Forelimb muscle (tissue), 1 donor: ENCODE measurements at regions not wholly inside any gene's neighbourhood (a gene's known extent, or its start where the extent isn't known, plus 50 kb on each side); places are given as distances from the start of the nearest gene placed in this dataset.
"Not testable (repeated sequence)": the region's sequence is repeated elsewhere in the genome, so short reads cannot be mapped to it uniquely, and the experiment has no call there.

Experiments
- DNase-seq: peaks from one replicate; pipeline ENCODE4 v3.0.0-alpha.2; 2013; ENCODE audit warnings: low read depth

DNA sequence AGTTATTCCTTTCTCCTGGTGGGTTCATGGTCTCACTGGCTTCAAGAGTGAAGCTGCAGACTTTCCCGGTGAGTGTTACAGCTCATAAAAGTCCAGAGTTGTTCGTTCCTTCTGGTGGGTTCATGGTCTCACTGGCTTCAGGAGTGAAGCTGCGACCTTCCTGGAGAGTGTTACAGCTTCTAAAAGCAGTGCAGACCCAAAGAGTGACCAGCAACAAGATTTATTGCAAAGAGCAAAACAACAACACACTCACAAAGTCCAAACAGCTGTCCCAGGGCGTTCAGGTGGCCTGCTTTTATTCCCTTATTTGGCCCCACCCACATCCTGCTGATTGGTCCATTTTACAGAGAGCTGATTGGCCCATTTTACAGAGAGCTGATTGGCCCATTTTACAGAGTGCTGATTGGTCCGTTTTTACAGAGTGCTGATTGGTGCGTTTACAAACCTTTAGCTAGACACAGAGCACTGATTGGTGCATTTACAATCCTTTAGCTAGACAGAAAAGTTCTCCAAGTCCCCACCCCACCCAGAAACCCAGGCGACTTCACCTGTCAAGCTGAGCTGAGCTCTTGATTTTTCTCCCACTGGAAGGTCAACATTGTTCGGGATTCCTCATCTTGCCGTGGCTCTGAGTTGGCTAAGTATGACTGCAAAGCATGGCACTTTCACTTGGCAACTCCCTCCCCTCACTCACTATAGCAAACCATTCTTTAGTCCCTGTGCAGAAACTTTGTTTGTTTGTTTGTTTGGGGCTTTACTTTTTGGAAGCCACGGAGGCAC lies 87.3 kb upstream of the EEPD1 start:
- DNase-seq = not testable (repeated sequence)

DNA sequence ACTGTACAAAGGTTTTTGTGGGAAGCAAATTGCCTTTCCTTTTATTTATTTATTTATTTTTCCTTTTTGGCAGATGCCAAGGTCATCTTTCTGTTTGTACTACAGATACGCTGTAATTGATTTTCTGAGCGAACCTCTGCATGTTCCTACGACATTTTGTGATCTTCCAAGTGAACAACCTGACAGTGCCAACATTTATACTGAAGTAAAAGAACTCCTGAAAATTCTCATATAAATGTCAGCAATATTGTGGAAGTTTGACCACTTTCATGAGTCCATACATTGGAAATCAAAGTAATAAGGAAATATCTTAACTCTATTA lies 86.8 kb upstream of the EEPD1 start:
- DNase-seq = no peak

DNA sequence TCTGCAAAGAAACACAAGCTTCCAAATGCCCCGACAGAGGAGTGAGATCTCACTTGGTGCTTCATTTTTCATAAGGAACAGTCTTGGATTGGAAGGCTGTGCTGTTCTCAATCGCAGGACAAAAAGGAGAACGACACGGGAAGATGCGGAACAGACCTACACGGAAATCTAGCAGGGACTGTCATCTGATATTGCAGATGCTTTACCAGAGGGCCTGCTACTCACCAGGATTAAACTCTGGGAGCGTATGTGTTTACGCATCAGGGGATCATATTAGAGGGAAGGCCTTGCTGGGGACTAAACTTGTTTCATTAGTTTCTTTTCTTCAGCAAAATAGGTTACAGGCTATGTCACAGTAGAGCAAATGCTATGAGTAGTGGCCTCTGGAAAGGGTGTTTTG lies 82.8 kb upstream of the EEPD1 start:
- no peak for DNase-seq

DNA sequence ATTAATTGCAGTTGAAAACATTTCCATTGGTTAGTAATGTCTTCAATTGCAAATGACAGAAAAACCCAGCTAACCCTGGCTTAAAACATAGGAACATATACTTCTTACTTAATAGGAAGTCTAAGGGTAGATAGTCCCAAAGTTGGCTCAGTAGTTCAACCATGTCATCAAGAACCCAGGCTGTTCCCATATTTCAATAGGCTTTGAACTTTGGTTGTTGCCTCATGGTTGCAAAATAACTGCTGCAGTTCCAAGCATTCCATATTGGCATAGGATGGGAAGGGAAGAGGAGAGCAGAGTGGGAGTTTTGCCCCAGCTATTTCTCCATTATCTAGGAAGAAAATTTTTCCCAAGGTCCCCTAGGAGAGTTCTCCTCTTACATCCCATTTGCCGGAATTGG lies 81.4 kb upstream of the EEPD1 start:
- DNase-seq = no peak

DNA sequence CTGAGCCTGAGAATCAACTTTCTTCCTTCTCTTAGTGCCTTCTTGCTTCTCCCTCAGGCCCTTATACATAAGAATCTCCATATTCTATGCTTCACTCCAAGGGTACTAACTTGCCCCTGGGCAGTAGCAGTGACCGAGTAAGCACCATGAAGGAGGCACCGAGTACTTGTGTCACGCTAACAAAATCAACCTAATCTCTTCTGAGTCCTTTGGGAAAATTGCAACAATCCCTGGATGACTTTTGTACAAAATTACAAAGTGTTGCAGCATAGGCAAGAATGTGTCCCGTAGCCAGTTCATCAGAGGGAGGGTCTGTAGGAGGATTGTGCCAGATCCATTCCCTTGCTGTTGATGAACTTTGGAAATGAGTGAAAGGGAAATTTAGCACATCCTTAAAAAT lies 80.4 kb upstream of the EEPD1 start:
- DNase-seq = no peak

DNA sequence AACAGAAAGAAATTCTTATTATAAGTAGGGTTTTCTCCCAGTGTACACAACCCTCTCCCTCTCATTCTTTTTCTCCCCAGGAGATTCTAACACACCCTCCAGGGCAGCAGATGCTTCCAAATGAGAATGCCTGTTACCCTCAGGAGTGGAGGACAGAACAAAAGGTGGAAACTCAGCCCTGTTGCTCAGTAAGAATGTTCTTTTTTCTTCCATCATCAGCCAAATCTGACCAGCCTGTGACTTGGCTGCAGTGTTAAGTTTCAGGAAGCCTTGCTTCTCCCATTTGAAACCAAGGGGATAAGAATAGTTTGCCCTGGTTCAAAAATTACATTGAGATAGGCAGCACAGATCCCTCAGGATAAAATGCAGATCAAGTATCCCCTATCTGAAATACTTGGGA lies 77.5 kb upstream of the EEPD1 start:
- DNase-seq = no peak

DNA sequence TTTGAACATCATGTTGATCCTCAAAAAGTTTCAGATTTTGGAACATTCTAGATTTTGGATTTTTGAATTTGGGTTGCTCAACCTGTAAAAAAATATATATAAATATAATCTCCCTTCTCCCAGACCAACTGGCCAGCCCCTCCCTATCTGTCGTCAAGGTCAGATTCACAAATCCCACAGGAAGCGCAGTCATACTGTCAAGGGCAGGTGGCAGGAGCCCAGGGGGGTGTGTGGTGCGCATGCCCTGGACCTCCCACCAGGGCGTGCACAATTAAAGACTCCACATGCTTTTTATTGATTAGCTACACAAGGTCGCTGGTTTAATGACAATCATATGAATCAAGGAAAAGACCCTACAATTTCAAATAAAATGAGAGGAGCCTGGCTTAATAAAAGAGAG lies 77.0 kb upstream of the EEPD1 start:
- no peak for DNase-seq

DNA sequence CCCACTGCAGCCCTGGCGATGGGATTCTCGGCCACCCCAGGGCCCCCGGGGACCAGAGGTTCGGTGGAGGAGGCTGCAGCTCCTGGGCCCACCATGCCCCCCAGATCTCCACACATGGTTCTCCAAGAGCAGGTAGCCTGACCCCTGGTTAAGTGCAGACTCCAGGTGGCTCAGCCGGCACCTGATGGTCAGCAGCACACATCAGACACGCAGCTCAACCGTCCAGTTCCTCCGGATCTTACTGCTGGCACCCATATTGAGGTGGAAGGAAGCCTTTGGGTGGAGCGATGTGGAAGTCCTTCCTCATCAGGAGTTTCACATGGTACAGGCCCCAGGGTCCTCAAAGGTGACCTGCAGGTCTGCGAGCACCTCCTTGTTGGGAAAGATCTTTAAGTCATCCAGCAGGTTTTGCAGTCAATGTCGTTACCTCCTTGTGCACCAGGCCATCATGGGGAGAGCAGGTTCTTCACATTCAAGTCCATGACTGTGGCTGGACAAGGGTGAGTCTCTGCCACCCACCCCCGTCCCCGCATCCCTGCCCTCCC lies 74.2 kb upstream of the EEPD1 start:
- DNase-seq = no peak

DNA sequence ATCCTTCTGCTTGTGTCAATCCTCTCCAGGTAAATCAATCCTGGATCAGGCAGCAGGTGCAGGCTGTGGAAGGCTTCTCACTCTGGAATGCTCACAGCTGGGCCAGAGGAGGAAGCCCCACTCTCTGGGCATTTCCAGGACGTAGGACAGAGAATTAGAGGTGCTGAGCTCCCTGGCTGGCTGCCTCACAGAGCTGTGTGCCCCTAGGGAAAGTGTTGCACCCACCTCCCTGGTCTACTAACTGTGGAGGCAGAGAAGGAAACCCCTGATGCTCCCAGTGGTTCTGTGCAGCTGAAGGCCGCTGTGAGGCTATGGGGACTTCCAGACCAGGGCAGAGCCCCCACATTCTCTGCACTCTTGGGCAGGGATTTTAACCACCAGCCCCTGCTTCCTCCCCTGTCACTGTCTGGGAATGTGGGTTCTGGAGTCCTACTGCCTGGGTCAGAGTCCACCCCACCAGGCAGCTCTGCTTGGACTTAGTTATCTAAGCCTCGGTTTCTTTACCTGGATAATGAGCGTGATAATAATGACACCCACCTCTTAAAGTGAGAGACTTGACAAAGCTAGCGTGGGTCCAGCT lies 73.5 kb upstream of the EEPD1 start:
- DNase-seq = no peak

DNA sequence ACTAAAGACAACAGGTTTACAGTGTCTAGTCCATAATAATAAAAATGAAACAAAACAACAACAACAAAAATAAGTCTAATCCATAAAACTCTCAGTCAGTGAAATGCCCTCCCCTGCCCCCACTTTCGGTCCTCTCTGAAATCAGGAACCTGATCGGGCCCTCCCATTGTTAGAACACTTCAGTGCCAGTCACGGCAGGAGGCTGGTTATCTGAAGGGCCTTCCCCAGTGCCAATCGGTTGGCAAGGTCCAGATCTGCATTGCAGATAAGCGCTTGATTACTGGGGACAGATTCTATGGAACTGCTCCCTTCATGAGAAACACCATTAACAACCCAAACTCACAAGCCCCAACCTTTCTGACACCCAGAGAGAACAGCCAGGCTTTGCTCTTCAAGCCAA lies 72.2 kb upstream of the EEPD1 start:
- no peak for DNase-seq

DNA sequence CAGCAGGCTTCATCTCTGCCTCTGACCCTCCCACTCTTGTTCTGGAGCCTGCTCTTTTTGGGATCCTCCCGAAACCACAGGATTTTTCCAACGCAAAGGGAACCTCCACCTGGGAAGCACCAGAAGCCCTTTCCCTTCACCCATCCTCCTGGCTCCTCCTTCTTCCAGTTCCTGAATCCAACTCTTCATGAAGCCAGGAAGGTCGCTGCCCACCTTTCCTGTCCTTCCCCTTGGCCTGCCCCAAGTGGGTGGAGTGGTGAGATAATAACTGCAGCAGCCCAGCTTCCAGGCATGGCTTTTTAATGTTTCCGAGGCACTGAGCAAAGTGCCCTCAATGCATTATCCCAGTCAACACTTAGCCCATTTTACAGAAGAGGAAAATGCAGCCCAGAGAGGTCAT lies 70.8 kb upstream of the EEPD1 start:
- DNase-seq = no peak

DNA sequence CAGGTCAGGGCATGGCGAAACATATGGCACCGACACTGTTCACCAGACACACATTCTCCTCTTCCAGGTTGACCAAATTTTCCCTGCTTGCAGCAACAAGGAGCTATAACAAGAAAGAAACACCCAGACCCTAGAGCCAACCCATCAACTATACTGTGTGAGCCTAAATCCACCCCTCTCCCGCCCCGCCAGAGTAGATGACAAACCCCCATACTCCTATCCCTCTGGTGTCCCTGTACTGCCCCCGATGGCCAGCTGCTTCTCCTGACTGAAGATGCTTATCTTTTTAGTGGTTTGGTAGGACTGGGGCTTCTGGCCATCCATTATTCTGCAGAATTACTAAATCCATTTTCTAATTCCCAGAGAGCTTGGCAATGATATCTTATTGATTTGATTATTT lies 70.1 kb upstream of the EEPD1 start:
- no peak for DNase-seq

DNA sequence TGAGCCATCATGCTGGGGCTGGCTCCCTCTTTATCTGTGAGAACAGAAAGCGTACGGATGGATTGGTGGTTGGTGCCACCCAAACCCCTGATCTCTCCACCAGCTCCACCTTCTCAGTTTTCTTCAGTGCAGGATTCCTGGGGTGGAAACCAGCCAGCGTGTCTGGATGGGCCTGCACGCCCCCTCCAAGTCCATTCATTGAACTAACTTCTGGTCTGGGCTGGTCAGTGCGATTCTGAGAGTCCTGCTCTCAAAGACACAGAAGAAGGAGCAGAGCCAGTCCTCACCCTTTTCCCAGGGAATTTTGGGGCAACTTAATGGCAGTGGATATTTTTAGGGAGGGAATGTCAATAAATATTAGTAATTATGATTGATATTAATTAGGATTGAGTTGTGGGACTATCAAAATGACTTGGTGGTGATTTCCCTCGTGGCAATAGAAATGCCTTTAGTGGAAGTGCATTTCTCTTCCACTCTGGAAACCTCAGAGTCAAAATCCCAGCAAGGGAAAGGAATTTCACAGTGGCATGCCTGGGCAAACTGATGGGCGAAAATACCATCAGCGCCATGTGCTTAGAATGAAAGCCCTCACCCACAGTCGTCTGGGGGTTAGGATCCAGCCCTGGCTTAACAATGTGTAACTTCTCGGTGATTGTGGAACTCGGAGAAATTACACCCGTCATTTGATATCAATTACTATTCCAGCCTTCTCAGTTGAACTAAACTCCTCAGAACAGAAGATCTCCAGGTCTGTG lies 69.3 kb upstream of the EEPD1 start:
- no peak for DNase-seq

DNA sequence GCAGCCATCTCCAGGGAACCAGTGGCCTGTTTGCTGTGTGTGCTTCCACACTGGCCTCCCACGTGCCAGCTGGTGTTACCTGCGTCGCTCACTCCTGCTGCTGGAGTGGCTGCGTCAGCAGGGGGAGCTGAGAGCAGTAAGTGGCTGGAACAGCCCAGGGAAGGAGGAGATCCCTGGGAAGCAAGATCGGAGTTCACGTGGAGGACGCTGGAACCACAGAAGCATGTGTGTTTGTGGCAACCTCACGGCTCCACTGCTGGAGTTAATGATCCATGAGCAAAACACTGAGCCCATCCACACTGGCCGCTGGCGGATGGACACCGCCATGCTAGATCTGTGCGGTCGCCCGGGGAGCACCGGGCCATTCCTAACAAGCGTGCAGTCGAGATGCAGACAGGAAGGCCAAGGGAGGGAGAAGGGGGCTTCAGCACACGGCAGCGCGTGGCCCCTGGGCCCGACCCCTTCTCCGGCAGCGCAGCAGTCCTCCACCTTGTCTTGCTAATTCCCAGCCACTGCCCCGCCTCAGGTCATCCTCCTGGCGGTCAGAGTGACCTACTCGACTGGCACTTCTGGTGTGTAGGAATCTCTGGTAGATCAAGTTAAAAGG lies 68.5 kb upstream of the EEPD1 start:
- DNase-seq = no peak

DNA sequence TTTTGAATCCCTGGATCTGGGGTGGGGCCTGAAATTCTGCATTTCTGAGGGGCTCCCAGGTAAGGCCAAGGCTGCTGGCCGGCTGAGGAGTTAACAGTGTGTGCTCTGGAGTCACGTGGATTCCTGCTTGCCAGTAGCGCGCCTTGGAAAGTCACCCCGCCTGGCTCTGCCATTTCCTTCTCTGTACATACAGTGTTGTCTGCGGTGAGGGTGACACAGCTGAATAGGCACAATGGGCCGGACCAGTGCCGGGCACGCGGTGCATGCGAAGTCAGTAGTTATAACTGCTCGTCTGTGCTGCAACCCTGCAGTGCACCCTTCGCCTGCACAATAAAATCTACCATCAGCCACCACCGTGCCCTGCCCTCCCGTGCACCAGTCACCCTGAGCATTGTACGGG lies 68.0 kb upstream of the EEPD1 start:
- DNase-seq = no peak

DNA sequence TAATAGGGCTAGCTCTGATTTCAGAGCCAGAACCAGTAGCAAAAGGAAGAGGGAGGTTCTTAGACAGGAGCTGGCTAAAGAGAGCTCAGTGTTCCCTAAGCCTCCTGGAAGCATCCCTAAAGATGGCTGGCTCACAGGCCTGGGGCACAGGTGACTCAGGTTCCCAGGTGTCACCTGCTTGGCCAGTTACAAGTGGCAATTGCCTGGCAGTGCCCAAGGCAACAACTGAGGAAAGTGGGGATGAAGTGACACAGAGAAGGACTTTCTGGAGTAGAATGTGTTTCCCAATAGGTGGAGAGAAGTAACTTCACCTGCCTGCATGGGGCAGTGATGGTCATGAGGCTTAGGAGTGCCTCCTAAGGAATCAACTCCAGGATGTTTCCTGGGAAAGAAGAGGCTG lies 66.5 kb upstream of the EEPD1 start:
- no peak for DNase-seq

DNA sequence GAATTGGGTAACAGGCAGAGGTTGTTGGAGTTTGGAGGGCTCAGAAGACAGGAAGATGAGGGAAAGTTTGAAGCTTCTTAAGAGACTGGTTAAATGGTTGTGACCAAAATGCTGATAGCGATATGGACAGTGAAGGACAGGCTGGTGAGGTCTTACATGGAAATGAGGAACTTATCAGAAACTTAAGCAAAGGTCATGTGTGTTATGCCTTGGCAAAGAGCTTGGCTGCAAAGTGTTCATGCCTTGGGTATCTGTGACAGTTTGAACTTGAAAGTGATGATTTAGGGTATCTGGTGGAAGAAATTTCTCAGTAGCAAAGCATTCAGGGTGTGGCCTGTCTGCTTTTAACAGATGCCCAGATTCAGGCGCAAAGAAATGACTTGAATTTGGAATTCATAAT lies 64.5 kb upstream of the EEPD1 start:
- DNase-seq = no peak

DNA sequence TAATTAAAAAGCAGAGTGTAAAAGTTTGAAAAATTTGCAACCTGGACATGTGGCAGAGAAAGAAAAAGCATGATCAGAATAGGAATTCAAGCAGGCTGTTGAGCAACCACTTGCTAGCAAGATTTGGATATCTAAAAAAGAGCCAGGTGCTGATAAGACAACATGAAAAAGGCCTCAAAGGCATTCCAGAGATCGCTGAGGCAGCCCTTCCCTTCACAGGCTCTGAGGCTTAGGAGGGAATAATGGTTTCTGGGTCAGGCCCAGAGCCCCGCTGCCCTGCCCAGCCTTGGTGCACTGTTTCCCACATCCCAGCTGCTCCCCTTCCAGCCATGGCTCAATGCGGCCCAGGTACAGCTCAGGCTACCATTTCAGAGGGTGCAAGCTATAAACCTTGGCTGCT lies 64.1 kb upstream of the EEPD1 start:
- no peak for DNase-seq

DNA sequence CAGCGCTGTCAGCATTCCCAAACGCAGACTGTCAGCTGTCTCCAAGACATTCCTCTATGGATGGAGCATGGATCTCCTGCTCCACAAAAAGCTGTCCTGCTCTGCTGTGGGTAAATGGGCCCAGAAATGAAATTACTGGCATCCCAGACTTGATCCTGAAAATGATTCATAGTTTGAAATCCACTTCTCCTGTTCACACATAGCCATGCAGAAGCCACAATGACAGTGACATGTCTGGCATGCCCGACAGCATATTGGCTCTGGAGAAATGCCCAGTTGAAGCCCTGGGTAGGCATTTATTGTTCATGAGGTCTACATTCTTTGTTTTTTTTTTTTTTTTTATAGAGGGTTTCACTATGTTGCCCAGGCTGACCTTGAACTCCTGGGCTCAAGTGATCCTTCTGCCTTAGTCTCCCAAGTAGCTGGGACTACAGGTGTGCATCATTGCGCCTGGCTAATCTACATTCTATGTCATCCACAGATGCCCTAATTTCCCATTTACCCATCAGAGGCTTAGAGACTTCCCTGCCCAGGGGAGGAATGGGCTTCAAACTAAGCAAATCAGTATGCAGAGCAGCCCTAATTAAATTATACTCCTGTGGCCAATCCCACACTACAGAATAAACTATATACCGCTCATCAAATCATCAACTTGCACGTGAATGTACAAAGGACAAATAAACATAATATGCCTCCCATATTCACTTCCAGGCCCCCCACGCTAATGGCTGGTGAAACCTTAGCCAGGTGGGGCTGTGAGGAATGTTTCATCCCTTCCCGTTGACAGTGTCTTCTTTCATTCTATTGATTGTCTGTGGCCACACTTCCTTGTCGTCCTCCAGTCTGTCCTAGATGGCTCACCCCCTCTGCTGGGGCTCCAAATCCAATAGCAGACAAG lies 61.8 kb upstream of the EEPD1 start:
- DNase-seq = no peak

DNA sequence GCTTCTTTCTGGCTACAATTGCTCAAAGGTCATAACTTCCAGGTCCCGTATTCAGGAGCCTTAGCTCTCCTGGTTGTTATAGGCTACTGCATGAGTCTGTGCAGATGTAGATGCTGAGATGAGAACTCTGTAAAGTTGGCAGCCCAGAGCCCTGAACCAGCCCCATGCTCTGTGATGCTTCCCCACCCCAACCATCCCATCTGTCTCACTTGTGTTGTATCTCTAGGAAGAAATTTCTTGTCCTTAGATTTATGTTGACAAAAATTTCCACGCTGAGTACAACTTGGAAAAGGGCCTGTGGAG lies 61.2 kb upstream of the EEPD1 start:
- no peak for DNase-seq

DNA sequence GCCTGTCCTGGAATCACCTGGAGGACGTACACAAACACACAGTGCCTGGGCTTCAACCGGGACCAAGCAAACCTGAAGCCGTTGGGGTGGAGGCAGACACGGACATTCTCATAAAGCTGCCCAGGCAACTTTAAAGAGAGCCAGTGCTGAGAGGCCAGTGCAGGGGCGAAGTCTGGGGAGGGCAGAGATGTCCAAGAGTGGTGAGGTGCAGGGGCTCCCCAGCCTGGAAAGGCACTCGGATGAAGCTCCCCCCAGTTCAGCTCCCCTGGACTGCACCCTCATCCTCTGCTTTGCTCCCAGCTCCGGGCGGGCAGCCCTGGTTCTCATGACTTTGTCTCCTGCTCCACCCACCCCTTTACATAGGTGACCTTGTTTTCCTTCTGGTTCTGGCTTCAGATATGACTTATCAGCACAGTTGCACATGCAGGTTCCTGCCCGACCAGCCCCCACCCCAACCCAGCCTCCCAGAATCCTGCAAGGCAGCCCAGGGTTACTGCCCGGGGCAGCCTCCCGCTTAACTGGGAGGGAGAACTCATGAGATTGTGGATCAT lies 60.8 kb upstream of the EEPD1 start:
- DNase-seq = no peak
